Ishikawa (cell line): ENCODE measurements at regions not wholly inside any gene's neighbourhood (a gene's known extent, or its start where the extent isn't known, plus 50 kb on each side); places are given as distances from the start of the nearest gene placed in this dataset.

ENCODE experiments used
- CEBPB ChIP-seq: IDR thresholded peaks from 2 replicates; pipeline ENCODE4 v1.6.1; 2012
- CREB1 ChIP-seq: IDR thresholded peaks from 2 replicates; pipeline ENCODE4 v1.6.1; 2012; ENCODE audit warnings: low read depth
- EGR1 ChIP-seq: IDR thresholded peaks from 2 replicates; pipeline ENCODE4 v1.6.1; 2012
- EP300 ChIP-seq: IDR thresholded peaks from 2 replicates; pipeline ENCODE4 v1.6.1; 2012; ENCODE audit warnings: borderline replicate concordance
- FOXM1 ChIP-seq: IDR thresholded peaks from 2 replicates; pipeline ENCODE4 v1.6.1; 2012; ENCODE audit warnings: low read depth, borderline replicate concordance
- MAX ChIP-seq: IDR thresholded peaks from 2 replicates; pipeline ENCODE4 v1.6.1; 2012
- NFIC ChIP-seq: IDR thresholded peaks from 2 replicates; pipeline ENCODE4 v1.6.1; 2012
- RAD21 ChIP-seq: IDR thresholded peaks from 2 replicates; pipeline ENCODE4 v1.6.1; 2012; ENCODE audit warnings: low read depth
- REST ChIP-seq: IDR thresholded peaks from 2 replicates; pipeline ENCODE4 v1.6.1; 2012; ENCODE audit warnings: low read depth, mild to moderate bottlenecking
- TAF1 ChIP-seq: IDR thresholded peaks from 2 replicates; pipeline ENCODE4 v1.6.1; 2012; ENCODE audit warnings: low read depth, mild to moderate bottlenecking
- TCF12 ChIP-seq: IDR thresholded peaks from 2 replicates; pipeline ENCODE4 v1.6.1; 2012; ENCODE audit warnings: low read depth
- TEAD4 ChIP-seq: IDR thresholded peaks from 2 replicates; pipeline ENCODE4 v1.6.1; 2012
- USF1 ChIP-seq: IDR thresholded peaks from 2 replicates; pipeline ENCODE4 v1.6.1; 2012
- YY1 ChIP-seq: IDR thresholded peaks from 2 replicates; pipeline ENCODE4 v1.6.1; 2012; ENCODE audit warnings: low read depth
- ZBTB7A ChIP-seq: IDR thresholded peaks from 2 replicates; pipeline ENCODE4 v1.6.1; 2012; ENCODE audit warnings: low read depth

- TF ChIP-seq USF1, result no peak
- no peak for TF ChIP-seq CREB1
- no peak for TF ChIP-seq FOXM1
- TF ChIP-seq TEAD4, result no peak
- no peak for TF ChIP-seq NFIC
- TF ChIP-seq MAX, result no peak
- no peak for TF ChIP-seq TAF1
- TF ChIP-seq EGR1, result no peak
- TF ChIP-seq RAD21, result no peak
- no peak for TF ChIP-seq TCF12
- no peak for TF ChIP-seq YY1
- no peak for TF ChIP-seq EP300
- no peak for TF ChIP-seq CEBPB
Measured at GRCh38 chr12:23399402-23399933, 550.0 kb downstream of the SOX5 start.

- no peak for TF ChIP-seq REST
- TF ChIP-seq FOXM1, result no peak
- no peak for TF ChIP-seq CREB1
Measured at GRCh38 chr12:23415180-23415579, 534.3 kb downstream of the SOX5 start.

- TF ChIP-seq RAD21 (no peak), CREB1 (no peak), EGR1 (no peak), MAX (no peak), ZBTB7A (no peak), TEAD4 (no peak), EP300 (no peak), FOXM1 (no peak), USF1 (no peak), CEBPB (no peak), NFIC (no peak), TAF1 (no peak)
Measured at GRCh38 chr12:23421556-23421955, 527.9 kb downstream of the SOX5 start.

GRCh38 chr12:23423097-23423687 is 526.3 kb downstream of the SOX5 start:
- no peak for TF ChIP-seq TEAD4
- no peak for TF ChIP-seq REST
- TF ChIP-seq EGR1, result no peak
- TF ChIP-seq CEBPB, result no peak
- no peak for TF ChIP-seq YY1
- TF ChIP-seq NFIC, result no peak
- no peak for TF ChIP-seq USF1
- TF ChIP-seq TAF1, result no peak
- no peak for TF ChIP-seq FOXM1
- no peak for TF ChIP-seq EP300
- TF ChIP-seq MAX, result no peak
- TF ChIP-seq ZBTB7A, result no peak
- no peak for TF ChIP-seq TCF12
- TF ChIP-seq RAD21, result no peak

GRCh38 chr12:23423796-23424195 is 525.7 kb downstream of the SOX5 start:
- TF ChIP-seq CREB1 (no peak), TCF12 (no peak), REST (no peak), NFIC (no peak), CEBPB (no peak), EP300 (no peak), YY1 (no peak), USF1 (no peak), TAF1 (no peak), ZBTB7A (no peak), RAD21 (no peak), MAX (no peak), FOXM1 (no peak)
